H9 (cell line): ENCODE measurements at regions not wholly inside any gene's neighbourhood (a gene's known extent, or its start where the extent isn't known, plus 50 kb on each side); places are given as distances from the start of the nearest gene placed in this dataset.

Experiments used
- DNase-seq: peaks from one replicate; pipeline ENCODE4 v3.0.0-alpha.2; 2017
- H2AFZ ChIP-seq: one replicate; pipeline ENCODE4 v1.6.1; 2013; ENCODE audit warnings: mild to moderate bottlenecking, low read length, control low read depth, moderate library complexity
- H2AK5ac ChIP-seq: 2 replicates; pipeline ENCODE4 v1.6.1; 2013; ENCODE audit warnings: low read length, control low read depth, mixed read lengths; ENCODE audit not compliant: insufficient read length
- H2BK120ac ChIP-seq: one replicate; pipeline ENCODE4 v1.6.1; 2013; ENCODE audit warnings: low read depth, mild to moderate bottlenecking, low read length, control low read depth, inconsistent platforms; ENCODE audit not compliant: poor library complexity, severe bottlenecking
- H2BK12ac ChIP-seq: 2 replicates; pipeline ENCODE4 v1.6.1; 2013; ENCODE audit warnings: low read length, control low read depth, mixed read lengths, low read depth; ENCODE audit not compliant: insufficient read length
- H2BK15ac ChIP-seq: 2 replicates; pipeline ENCODE4 v1.6.1; 2013; ENCODE audit warnings: low read depth, low read length, control low read depth
- H2BK20ac ChIP-seq: one replicate; pipeline ENCODE4 v1.6.1; 2013; ENCODE audit warnings: low read depth, mild to moderate bottlenecking, low read length, control low read depth, inconsistent platforms; ENCODE audit not compliant: poor library complexity, severe bottlenecking
- H2BK5ac ChIP-seq: 2 replicates; pipeline ENCODE4 v1.6.1; 2013; ENCODE audit warnings: low read length, control low read depth, mixed read lengths; ENCODE audit not compliant: insufficient read length
- H3K14ac ChIP-seq: 2 replicates; pipeline ENCODE4 v1.6.1; 2013; ENCODE audit warnings: low read length, control low read depth; ENCODE audit not compliant: insufficient read depth
- H3K18ac ChIP-seq: 2 replicates; pipeline ENCODE4 v1.6.1; 2013; ENCODE audit warnings: low read depth, mild to moderate bottlenecking, mixed read lengths, low read length, control low read depth; ENCODE audit not compliant: insufficient read length
- H3K23ac ChIP-seq: 2 replicates; pipeline ENCODE4 v1.6.1; 2013; ENCODE audit warnings: low read length, control low read depth, mixed read lengths, low read depth; ENCODE audit not compliant: insufficient read length
- H3K23me2 ChIP-seq: 2 replicates; pipeline ENCODE4 v1.6.1; 2013; ENCODE audit warnings: low read depth, mild to moderate bottlenecking, mixed read lengths, low read length, control low read depth; ENCODE audit not compliant: insufficient read length, poor library complexity, severe bottlenecking
- H3K27ac ChIP-seq: 2 replicates; pipeline ENCODE4 v1.5.1; 2013; ENCODE audit warnings: low read length, control low read depth, mixed read lengths, low read depth; ENCODE audit not compliant: insufficient read length
- H3K27me3 ChIP-seq: 2 replicates; pipeline ENCODE4 v1.6.1; 2013; ENCODE audit warnings: low read length, control low read depth, inconsistent platforms; ENCODE audit not compliant: insufficient read depth
- H3K4ac ChIP-seq: 2 replicates; pipeline ENCODE4 v1.6.1; 2013; ENCODE audit warnings: low read depth, mild to moderate bottlenecking, control low read depth, inconsistent platforms, low read length, moderate library complexity
- H3K4me1 ChIP-seq: 2 replicates; pipeline ENCODE4 v1.6.1; 2013; ENCODE audit warnings: low read length, control low read depth, inconsistent platforms; ENCODE audit not compliant: insufficient read depth
- H3K4me2 ChIP-seq: 2 replicates; pipeline ENCODE4 v1.6.1; 2013; ENCODE audit warnings: low read length, control low read depth, mixed read lengths; ENCODE audit not compliant: insufficient read length, insufficient read depth
- H3K56ac ChIP-seq: 2 replicates; pipeline ENCODE4 v1.6.1; 2013; ENCODE audit warnings: low read depth, mild to moderate bottlenecking, mixed read lengths, low read length, control low read depth; ENCODE audit not compliant: insufficient read length
- H3K79me1 ChIP-seq: 2 replicates; pipeline ENCODE4 v1.6.1; 2013; ENCODE audit warnings: low read depth, mild to moderate bottlenecking, moderate library complexity, low read length, control low read depth, inconsistent platforms; ENCODE audit not compliant: insufficient read depth, poor library complexity, severe bottlenecking
- H3K79me2 ChIP-seq: 2 replicates; pipeline ENCODE4 v1.6.1; 2013; ENCODE audit warnings: low read length, control low read depth, inconsistent platforms; ENCODE audit not compliant: insufficient read depth
- H3K9ac ChIP-seq: 2 replicates; pipeline ENCODE4 v1.6.1; 2013; ENCODE audit warnings: low read length, control low read depth, mixed read lengths; ENCODE audit not compliant: insufficient read length; ENCODE audit errors: extremely low read depth
- H3K9me3 ChIP-seq: one replicate; pipeline ENCODE4 v1.6.1; 2013; ENCODE audit warnings: low read depth, low read length, inconsistent platforms; ENCODE audit not compliant: control insufficient read depth
- H3T11ph ChIP-seq: one replicate; pipeline ENCODE4 v1.6.1; 2013; ENCODE audit warnings: mild to moderate bottlenecking, low read length, control low read depth, inconsistent platforms
- H4K20me1 ChIP-seq: one replicate; pipeline ENCODE4 v1.6.1; 2013; ENCODE audit not compliant: control insufficient read depth, insufficient read length, insufficient read depth
- H4K5ac ChIP-seq: 2 replicates; pipeline ENCODE4 v1.6.1; 2013; ENCODE audit warnings: low read depth, mild to moderate bottlenecking, mixed read lengths, low read length, control low read depth; ENCODE audit not compliant: insufficient read length
- H4K8ac ChIP-seq: replicated peaks from 2 replicates; pipeline ENCODE4 v1.6.1; 2013; ENCODE audit warnings: low read length, control low read depth, mixed read lengths, low read depth; ENCODE audit not compliant: insufficient read length
- H4K91ac ChIP-seq: 2 replicates; pipeline ENCODE4 v1.6.1; 2013; ENCODE audit warnings: low read depth, mild to moderate bottlenecking, moderate library complexity, mixed read lengths, low read length, control low read depth; ENCODE audit not compliant: insufficient read length
- H3K27ac Mint-ChIP-seq, 3 experiments: 2 replicates in 2 of 3; 3 replicates in 1 of 3; pipeline ENCODE4 v1.8.0; 2020 to 2021; ENCODE audit warnings: mixed read lengths in 3 of 3, mild to moderate bottlenecking in 1 of 3, moderate library complexity in 1 of 3
- H3K27me3 Mint-ChIP-seq: 2 replicates; pipeline ENCODE4 v1.8.0; 2021; ENCODE audit warnings: low read depth, mild to moderate bottlenecking, moderate library complexity, mixed read lengths
- H3K36me3 Mint-ChIP-seq, 3 experiments: 2 replicates in 2 of 3; 3 replicates in 1 of 3; pipeline ENCODE4 v1.8.0; 2020 to 2021; ENCODE audit warnings: low read depth in 3 of 3, mixed read lengths in 3 of 3; ENCODE audit not compliant: insufficient read depth in 1 of 3
- H3K4me1 Mint-ChIP-seq, 2 experiments: 2 replicates each; pipeline ENCODE4 v1.8.0; 2020; ENCODE audit warnings: mixed read lengths in 2 of 2
- H3K4me3 Mint-ChIP-seq, 2 experiments: 2 replicates in 1 of 2; 3 replicates in 1 of 2; pipeline ENCODE4 v1.8.0; 2020 to 2021; ENCODE audit warnings: mild to moderate bottlenecking in 2 of 2, mixed read lengths in 2 of 2, moderate library complexity in 1 of 2
- H3K9me3 Mint-ChIP-seq, 2 experiments: 2 replicates in 1 of 2; 3 replicates in 1 of 2; pipeline ENCODE4 v1.8.0; 2020; ENCODE audit warnings: mild to moderate bottlenecking in 2 of 2, mixed read lengths in 2 of 2, moderate library complexity in 1 of 2
- CTCF ChIP-seq: fragments of 200-600 bp; sonication (generic); conservative IDR thresholded peaks from 3 replicates; pipeline ENCODE4 v1.8.0; 2021; ENCODE audit warnings: antibody characterized with exemption, mild to moderate bottlenecking
- WGBS: extraction: QIAGEN DNeasy Blood & Tissue Kit; methylation state at CpG from one replicate; pipeline ENCODE4 v1.1.7; 2013; ENCODE audit warnings: missing lambda C conversion rate, low lambda C conversion rate, mixed read lengths; ENCODE audit not compliant: insufficient read length; ENCODE audit errors: extremely low coverage; 5-methylcytosine and 5-hydroxymethylcytosine counted together

GRCh38 chr5:54607006-54607405 lies 89.4 kb downstream of the SNX18 start:
- Histone ChIP-seq H3K79me2 (no peaks in the 10 kb centered on the region), H2BK12ac (no peak overlapping the region), H2BK5ac (no peak overlapping the region), H3K4me1 (no peaks in the 10 kb centered on the region), H3K27me3 (no peaks in the 10 kb centered on the region), H4K20me1 (no peaks in the 10 kb centered on the region), H3K79me1 (no peaks in the 10 kb centered on the region), H3K9me3 (no peaks in the 10 kb centered on the region), H4K5ac (no peak overlapping the region), H3K18ac (no peak overlapping the region), H2BK20ac (no peak overlapping the region), H4K91ac (no peak overlapping the region), H2BK15ac (no peak overlapping the region), H3K4ac (no peak overlapping the region), H2BK120ac (no peak overlapping the region), H3K9ac (no peak overlapping the region), H3K56ac (no peak overlapping the region), H3T11ph (no peak overlapping the region), H2AK5ac (no peak overlapping the region), H3K27ac (no peak overlapping the region), H4K8ac (no peak overlapping the region), H3K23me2 (no peaks in the 10 kb centered on the region), H3K14ac (no peak overlapping the region), H2AFZ (no peak overlapping the region), H3K4me2 (no peak overlapping the region), H3K23ac (no peak overlapping the region)
- Mint-ChIP-seq H3K9me3 (peaks cover 0 to 4% of the 10 kb centered on the region in 2 experiments; a peak in 2 of 5 replicates), H3K36me3 (peaks cover 0 to 1% (median 0%) of the 10 kb centered on the region in 3 experiments; a peak in 1 of 7 replicates), H3K27ac (no peak overlapping the region), H3K4me1 (no peaks in the 10 kb centered on the region), H3K4me3 (no peak overlapping the region), H3K27me3 (peaks cover 3% of the 10 kb centered on the region; the same call in 1 of the 2 replicates)
- no peak for DNase-seq
- no CpG with 5 or more reads among the region's 3 CpGs for WGBS
- no peak for TF ChIP-seq CTCF
